NCI-H1092 (cell line): ENCODE measurements at regions not wholly inside any gene's neighbourhood (a gene's known extent, or its start where the extent isn't known, plus 50 kb on each side); places are given as distances from the start of the nearest gene placed in this dataset.

Experiments used
- DNase-seq: peaks from one replicate; lab custom pipeline; 2025; lab: John Stamatoyannopoulos, UW

DNA sequence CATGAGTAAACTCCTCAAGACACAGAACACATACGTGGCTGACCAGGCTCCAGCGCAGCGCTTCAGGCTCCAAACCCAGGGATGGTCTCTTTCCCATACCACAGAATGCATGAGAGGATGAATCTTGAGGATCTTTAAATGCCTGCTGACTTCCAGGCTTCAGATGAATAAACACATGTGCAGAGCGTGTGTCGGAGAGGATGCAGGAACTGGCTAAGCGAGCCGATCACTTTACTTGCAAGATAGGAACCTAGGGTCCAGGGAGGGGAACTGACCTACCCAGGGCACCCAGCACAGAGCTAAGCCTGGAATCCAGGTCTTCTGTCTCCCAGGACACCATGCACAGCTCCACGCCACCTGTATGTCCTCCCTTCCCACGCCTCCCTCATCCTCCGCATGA lies 209.8 kb downstream of the BCL11B start:
- no peak for DNase-seq

DNA sequence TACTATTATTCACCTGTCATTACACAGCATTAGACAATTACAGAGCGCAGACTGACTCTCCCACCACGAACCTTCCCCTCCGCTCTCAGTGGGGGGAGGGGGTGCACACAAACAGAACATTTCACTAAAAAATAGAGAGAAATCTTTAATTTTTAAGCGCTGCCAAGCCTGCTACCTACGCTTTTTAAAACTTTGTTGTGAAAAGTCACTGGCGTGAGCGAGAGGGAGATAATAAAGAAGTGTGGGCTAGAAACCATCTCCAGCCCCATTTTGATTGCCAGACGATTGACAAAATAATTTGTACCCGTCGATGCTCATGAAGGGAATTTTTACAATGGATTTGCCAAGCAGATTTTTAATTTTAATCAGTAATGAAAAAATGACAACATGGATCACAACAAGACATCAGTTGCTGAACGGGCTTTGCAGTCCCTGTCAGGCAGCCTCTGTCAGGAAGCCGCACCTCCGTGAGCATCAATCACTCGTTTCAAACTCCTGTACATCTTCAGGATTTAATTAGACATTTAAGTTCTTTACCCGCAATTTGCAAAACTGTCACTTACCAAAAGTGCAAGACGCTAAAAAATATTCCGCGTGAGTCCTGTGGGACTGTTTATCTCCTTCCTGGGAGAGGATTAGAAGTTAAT lies 209.1 kb downstream of the BCL11B start:
- DNase-seq: no peak

DNA sequence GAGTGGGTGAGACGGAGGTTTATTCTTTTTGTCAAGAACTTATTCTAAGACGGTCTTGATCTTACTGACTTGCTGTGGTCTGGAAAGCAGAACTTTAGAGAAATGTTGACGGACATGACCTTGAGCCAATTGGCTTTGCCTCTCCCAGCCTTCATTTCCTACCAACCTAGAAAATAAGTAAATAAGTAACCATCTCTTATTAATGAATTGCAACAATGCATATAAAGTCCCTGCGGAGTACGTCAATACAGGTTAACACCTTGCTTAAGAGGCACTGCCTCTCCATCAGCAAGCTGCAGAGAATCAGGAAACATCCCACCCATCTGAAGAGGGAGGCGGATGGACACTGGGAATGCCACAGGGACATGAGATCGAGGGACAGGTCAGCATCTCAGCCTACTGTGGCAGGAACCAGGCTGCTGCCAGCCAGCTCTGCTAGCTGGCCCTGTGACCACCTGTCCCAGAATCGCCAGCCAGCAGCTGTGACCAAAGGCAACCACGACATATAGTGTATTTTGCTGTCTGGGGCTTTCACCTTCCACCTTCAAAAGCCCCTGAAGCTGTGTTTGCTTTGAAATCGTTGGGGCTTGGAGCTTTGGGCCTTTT lies 208.3 kb downstream of the BCL11B start:
- DNase-seq: no peak

DNA sequence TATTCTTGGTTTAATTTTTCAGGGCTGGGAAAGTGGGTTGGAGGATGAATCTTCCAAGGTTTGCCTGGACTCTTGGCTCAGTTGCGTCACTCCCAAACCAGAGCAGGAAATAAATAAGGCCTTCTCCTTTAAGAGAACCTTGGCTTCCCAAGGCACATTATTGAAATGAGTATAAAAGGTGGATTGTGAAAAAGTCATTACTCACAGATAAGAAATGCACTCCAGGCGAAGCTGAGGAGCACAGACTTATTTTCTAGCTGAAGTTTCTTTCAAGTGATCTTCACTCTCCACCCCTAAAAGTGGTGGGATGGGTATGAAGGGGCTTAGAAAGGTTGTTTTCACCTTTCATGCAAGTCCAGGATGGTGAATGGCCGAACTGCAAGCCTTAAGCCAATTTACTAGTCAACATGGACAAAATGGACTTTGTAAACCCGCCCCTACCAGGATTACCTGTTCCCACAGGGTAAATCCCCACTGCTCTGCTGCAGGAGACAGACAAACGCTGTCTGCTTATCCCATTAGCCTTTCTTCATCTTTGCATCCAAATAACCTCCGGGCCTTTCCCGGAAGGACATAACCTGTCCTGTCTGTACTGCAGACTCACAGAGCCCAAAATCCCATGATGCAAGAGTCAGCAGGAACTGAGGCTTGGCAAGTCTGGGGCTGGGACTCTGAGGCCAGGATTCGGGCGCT lies 207.6 kb downstream of the BCL11B start:
- DNase-seq: no peak

DNA sequence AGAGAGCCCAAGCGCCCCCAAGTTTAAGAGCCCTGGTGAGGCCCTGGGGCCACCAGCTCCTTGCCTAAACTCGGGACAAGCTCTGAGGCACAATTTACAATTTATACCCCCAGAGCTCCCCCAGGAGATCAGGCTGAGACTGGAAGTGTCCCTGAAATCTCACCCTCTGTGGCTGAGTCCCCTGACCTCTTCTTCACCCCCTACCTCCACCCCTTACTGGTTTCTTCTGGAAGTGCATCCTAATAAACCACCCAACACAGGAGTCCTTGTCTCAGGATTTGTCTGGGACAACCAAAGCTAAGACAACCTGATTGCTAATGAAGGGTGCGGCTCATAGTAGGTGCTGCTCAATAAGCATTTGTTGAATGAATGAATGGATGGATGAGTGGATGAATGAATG lies 206.4 kb downstream of the BCL11B start:
- DNase-seq: no peak

DNA sequence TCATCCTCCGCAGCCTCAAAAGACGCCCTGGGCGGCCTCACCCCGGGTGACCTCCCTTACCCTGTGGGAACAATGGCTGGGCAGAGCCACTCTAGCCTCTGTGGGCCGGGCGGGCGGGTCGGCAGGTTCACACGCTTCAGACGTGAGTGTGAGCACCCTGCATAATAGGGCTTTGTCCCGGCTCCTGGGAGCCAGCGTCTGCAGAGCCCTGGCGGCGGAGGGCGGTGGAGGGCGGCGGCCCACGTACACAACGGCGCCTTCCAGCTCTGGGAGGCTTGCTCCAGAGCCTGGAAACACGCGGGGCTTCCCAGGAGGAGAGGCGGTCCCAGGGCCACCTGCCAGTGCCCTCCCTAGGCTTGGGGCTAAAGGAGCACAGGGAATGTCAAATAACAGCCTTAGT lies 205.6 kb downstream of the BCL11B start:
- no peak for DNase-seq

DNA sequence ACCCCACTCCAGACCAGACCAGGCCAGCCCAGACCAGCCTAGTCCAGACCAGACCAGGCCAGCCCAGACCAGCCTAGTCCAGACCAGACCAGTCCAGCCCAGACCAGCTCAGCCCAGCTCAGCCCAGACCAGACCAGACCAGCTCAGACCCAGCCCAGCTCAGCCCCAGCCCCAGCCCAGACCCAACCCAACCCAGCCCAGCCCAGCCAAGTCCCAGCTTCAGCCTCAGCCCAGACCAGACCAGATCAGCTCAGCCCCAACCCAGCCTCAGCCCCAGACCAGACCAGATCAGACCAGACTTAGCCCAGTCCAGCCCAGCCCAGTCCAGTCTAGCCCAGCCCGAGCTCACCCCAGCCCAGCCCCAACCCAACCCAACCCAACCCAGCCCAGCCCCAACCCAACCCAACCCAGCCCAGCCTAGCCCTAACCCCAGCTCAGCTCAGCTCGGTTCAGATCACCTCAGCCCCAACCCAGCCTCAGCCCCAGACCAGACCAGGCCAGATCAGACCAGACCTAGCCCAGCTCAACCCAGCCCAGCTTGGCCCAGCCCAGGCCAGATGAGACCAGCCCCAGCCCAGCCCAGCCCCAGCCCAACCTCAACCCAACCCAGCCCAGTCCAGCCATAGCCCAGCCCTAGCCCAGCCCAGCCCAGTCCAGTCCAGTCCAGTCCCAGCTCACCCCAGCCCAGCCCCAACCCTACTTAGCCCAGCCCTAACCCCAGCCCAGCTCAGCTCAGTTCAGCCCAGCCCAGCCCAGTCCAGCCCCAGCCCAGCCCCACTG lies 204.7 kb downstream of the BCL11B start:
- DNase-seq: no peak

DNA sequence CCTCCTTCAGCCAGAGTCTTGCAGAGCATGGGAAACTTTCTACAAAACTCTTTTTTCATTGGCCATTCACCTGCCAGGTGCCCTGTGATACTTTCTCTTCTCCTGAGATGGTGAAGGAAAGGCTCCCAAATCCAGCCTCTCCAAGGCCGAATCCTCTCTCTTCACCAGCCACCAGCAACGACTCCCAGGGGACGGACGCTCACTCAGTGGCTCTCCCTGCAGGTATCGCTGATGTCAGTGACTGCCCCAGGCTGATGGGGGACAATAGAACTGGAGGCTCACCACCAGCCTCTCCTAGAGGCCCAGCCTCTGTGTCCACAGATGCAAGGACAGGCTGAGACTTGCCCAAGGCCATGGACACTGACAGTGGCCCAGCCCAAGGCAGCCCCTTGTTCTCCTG lies 204.1 kb downstream of the BCL11B start:
- no peak for DNase-seq

DNA sequence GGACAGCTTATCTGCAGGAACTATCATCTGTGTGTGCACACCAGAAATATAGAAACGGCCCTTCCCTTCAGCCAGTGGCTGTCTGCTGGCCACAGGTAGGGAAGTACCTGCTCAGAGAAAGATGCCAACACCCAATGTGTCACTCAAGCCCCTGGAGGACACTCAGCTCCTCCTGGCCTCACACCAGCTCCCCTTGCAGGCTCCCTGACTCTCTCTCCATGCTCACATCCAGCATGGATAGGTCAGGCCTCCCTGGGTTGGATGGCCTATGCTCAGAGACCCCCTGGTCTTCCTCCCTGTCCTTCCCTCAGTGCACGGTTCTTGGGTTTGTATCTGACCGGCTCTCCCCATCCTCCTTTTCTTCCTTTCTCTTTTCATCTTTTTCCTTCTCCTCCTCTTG lies 202.1 kb downstream of the BCL11B start:
- no peak for DNase-seq

DNA sequence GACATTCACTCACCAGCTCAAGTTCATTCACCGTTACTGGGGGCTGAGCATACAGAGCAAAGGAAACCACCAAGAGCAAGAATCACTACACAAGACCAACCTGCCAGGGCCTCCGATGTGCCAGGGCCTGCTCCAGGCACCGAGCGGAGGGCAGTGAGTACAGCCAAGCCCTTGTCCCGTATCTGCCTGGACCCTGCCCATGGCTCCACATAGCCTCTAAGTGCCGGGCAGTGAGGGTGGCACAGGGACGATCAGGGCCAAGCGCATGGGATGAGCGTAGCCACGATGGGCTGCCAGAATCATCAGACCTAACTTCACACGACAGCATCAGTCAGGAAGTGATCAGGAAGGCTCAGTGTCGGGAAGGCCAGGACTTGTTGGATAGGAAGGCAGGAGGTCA lies 199.6 kb downstream of the BCL11B start:
- no peak for DNase-seq

DNA sequence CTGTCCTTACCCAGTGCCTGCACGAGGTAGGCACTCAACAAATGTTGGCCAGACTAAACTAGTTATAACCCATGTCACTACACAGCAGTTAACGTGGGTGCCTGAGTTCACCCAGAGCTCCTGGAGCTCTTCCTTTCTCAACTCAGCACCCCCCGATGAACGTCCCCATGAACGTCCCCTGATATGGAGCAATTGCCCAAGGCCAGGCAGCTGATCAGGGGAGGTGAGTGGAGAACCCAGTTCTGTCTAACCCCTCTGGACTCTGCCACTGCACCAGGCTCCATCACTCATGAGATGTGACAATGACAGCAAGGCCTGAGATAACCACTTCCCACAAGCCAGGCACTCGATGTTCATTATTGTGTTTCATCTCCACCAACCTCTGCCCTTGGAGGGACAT lies 199.0 kb downstream of the BCL11B start:
- DNase-seq: no peak

DNA sequence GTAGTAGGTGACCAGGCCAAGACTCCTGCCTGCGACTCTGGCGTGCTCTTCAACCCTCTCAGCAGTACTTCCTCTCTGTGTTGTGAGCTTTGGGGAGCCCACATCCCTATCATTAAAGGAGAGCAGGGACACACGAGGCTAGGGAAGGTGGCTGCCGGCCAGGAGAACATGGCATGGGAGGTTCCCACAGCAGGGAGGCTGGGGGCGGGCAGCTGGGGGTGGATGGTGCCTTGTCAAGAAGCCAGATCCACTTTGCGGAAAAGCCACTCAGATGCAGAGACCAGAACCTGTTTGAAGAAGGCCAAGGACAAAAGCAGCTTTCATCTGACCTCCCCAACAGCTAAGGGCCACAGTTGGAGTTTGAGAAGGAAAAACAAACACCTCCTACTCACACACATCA lies 198.6 kb downstream of the BCL11B start:
- peak; percentile 32 for DNase-seq

DNA sequence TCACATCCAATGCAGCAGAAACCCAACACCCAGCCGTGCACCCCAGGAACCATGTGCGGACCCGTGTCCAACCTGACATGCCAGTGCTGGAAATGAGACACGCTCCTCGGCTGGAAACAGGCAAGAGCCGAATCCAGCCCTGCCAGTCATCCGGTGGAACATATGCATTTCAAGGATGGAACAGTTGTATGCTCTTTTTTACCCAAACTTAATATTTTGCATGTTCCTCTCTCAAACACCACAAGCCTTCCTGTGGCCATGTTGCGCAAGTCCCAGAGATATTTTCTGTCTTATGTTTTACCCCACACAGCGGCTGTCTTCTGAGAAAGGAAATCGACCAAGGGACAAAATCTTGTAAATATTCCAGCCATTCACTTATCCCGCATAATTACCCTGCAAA lies 196.9 kb downstream of the BCL11B start:
- DNase-seq: no peak

DNA sequence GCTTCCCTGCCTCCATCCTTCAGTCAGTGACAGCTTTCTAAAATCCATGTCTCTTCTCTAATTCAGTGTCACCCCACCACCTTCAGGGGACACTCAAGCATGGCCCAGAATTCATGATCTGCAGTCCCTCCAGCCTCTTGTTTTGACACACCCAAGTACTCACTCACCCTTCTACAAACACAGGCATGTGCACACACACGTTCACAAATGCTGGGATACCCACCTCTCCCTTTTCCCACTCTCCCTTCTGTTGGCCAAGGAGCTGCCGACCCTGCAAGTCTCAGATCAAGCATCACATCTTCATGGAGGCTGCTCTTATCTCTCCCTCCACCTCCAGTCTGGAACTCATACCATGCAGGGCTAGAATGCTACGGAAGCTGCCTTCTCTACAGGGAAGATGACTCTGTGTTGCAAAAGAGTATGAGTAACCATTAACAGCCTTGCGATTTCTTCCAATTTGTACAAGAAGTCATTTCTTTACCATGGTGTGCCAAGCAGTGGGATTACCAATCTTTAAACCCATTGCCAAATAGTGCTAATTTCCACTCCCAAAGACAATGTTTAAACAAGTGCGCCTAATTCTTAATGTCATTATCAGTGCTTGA lies 196.1 kb downstream of the BCL11B start:
- no peak for DNase-seq

DNA sequence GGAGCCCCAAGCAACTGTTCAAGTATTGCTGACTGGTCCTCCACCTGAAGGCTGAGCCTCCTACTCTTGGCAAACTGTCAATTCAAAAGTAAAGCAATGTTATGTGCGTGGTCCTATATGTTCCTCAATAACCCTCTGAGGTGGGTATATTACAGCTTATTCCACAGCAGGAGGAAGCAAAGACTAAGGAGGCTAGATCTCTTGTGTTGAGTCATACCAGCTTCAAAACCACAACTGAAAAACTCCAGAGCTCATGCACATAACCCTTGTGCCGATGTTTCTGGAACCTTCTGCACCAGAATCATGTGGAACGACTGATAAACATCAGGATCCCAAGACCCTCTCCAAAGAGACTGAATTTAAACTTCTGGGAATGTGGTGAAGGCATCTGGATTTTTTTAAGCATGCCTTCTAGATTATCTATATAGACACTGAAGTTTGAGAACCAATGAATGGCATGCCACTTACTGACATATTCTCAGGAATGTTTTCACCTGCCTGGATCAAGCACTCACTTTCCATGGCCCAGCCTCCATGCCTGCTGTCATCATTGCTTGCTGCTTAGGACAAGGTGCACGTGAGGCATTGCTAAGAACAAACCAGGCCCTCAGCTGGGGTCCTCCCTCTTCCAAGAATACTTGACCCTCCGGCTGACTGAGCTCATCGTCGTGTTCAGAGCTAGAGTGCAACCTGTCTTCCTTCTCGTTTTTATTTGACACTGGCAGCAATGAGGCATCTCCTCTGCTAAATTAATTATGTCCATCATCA lies 194.7 kb downstream of the BCL11B start:
- DNase-seq: no peak

DNA sequence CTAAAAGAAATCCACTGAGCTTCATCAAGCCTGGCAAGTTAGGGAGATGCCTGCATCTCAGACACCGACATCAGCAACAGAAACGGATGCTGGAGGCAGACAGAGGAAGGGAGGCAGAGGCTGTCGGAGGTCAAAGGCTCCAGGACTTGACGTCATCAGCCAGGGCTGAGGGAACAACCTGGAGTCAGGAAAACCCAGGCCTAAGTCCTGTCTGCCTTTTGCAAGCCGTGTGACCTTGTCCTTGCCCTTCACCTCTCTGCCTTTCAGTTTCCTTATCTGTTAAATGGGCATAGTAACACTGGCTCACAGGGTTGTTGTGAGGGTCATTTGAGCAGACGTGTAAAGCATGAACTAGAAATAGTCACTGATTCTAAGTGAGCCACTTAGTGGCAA lies 194.2 kb downstream of the BCL11B start:
- DNase-seq: no peak

DNA sequence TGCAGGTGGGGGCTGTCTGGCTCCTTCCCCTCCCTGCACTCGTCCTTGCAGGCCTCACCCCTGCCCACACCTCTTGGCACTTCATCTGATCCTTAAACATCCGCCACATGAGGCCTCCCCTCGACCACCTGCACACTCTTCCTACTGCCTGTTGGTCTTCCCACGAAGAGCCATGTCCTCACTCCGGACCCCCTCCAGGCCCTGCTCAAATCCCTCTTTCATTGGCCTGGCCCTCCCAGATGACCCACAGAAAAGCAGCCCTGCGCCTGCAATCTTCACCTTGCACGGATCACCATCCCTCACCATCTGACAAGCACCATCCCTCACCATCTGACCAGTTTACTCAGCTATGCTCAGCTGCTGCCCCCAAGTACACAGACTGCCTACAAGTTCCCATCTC lies 193.6 kb downstream of the BCL11B start:
- no peak for DNase-seq

DNA sequence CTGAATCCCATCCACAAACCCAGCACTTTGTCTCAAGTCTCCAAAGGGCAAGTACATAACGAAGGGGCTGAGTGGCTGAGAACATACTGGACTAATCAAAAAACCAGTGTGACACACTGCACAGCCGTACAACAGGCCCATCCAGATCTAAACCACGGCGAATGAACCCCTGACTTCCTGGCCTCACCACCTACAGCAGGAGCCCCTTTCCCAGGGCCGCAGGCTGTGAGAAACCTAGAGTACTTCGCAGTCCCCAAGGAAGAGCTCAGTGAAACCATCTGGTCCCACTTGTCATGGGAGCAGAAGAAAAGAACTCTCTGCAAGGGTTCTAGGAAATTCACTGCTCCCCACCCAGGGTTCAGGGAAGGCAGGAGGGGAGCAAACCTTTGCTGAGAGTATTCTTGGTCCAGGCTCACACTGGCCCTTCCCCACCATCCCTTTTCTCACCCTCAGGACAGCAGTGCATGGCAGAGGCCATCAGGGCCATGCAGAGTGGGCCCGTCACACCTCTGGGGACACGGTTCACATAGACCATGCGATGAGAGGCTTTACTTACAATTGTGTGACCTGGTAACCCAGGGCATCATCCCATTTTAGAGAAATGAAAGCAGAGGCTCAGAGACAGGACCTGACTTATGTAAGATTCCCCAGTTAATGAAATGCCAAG lies 192.8 kb downstream of the BCL11B start:
- DNase-seq: no peak

DNA sequence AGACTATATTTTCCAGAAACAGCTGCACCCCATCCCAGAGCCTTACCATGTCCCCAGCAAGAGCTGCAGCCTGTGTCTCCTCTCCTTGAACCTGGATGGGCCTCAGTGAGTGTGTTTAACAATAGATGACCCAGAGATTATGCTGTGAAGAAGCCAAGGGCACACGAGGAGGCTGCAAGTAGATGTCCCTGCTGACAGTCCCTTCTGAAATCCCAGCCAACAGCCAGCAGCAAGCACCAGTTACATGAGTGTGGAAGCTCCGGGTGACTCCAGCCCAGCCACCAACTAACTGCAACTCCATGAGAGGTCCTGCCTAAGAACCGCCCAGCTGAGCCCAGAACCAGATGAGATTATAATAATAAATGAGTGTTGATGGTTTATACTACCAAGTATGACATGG lies 191.7 kb downstream of the BCL11B start:
- no peak for DNase-seq

DNA sequence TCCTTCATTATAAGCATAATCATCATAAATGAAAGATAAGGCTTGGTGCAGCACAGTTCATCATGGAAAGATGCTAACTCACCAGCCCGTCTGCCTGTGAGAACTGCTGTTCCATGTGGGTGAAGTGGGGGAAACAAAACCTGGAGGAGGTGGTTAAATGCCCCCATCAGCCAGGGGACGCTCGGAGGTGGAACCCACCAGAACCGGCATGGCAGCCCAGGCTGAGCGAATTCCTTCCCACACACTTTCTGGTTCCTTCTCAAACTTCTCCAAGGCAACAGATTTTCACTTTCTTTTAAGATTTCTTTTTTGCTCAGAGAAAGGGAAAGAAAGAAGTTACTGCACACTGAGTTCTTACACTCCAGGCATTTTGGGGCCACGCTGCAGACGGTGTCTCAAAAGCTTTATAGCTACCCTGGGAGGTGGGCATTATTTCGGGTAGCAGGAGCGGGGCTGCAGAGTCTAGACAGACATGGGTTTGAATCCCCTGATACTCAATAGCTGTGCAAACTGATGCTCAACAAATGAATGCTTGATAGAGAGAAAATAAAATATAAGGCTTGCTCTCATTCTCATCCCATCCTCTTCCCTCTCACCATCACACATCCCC lies 190.7 kb downstream of the BCL11B start:
- no peak for DNase-seq

DNA sequence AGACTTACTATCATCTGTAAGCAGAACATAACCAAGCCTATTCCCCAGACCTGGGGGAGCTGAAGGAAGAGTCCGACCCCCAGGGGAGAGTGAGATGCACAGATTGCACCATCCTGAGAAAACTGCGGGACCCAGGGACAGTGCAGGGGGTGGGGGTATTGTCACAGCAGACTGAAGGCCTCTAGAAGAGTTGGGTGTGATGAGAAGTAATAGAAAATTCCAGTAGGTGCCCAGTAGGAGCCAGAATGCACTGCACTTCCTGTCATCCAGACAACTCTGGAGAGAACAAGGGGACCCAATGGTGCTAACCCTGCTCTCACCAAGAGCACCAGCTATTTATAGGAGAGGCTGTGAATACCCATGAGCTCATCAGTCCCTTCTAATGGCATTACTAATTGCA lies 190.1 kb downstream of the BCL11B start:
- no peak for DNase-seq
